ENCODE measurements at regions not wholly inside any gene's neighbourhood (a gene's known extent, or its start where the extent isn't known, plus 50 kb on each side); places are given as distances from the start of the nearest gene placed in this dataset.

- no peak for DNase-seq (ENCODE audit: low spot score)
Observed at GRCh38 chr2:152974146-152974545, 255.7 kb downstream of the ARL6IP6 start.

- no peak for DNase-seq (ENCODE audit: low spot score)
Observed at GRCh38 chr2:152971685-152972084, 253.3 kb downstream of the ARL6IP6 start.

GRCh38 chr2:152962446-152962845, 244.0 kb downstream of the ARL6IP6 start:
- DNase-seq (ENCODE audit: low spot score) = no peak

- DNase-seq (ENCODE audit: low spot score) = no peak
Observed at GRCh38 chr2:152961351-152961750, 242.9 kb downstream of the ARL6IP6 start.

GRCh38 chr2:152950126-152950525, 231.7 kb downstream of the ARL6IP6 start:
- DNase-seq (ENCODE audit: low spot score) = no peak

- no peak for DNase-seq (ENCODE audit: low spot score)
Observed at GRCh38 chr2:152944099-152944498, 225.7 kb downstream of the ARL6IP6 start.

GRCh38 chr2:152942940-152943440, 224.6 kb downstream of the ARL6IP6 start:
- DNase-seq (ENCODE audit: low spot score) = no peak

- DNase-seq (ENCODE audit: low spot score) = no peak
Observed at GRCh38 chr2:152930501-152930900, 212.1 kb downstream of the ARL6IP6 start.

- DNase-seq (ENCODE audit: low spot score) = no peak
Observed at GRCh38 chr2:152929628-152930027, 211.2 kb downstream of the ARL6IP6 start.

GRCh38 chr2:152925547-152926448, 207.4 kb downstream of the ARL6IP6 start:
- DNase-seq (ENCODE audit: low spot score) = peak; percentile 6

GRCh38 chr2:152924722-152925121, 206.3 kb downstream of the ARL6IP6 start:
- no peak for DNase-seq (ENCODE audit: low spot score)

- DNase-seq (ENCODE audit: low spot score) = no peak
Observed at GRCh38 chr2:152924219-152924618, 205.8 kb downstream of the ARL6IP6 start.

- DNase-seq (ENCODE audit: low spot score) = no peak
Observed at GRCh38 chr2:152920846-152921245, 202.4 kb downstream of the ARL6IP6 start.

- DNase-seq (ENCODE audit: low spot score) = no peak
Observed at GRCh38 chr2:152910970-152911369, 192.6 kb downstream of the ARL6IP6 start.

GRCh38 chr2:152907046-152907445, 188.6 kb downstream of the ARL6IP6 start:
- no peak for DNase-seq (ENCODE audit: low spot score)

GRCh38 chr2:152894051-152894450, 175.6 kb downstream of the ARL6IP6 start:
- DNase-seq (ENCODE audit: low spot score) = no peak

- DNase-seq (ENCODE audit: low spot score) = no peak
Observed at GRCh38 chr2:152890736-152891135, 172.3 kb downstream of the ARL6IP6 start.

- DNase-seq (ENCODE audit: low spot score) = no peak
Observed at GRCh38 chr2:152883951-152884487, 165.6 kb downstream of the ARL6IP6 start.

GRCh38 chr2:152881527-152881926, 163.1 kb downstream of the ARL6IP6 start:
- no peak for DNase-seq (ENCODE audit: low spot score)

GRCh38 chr2:152879275-152879674, 160.9 kb downstream of the ARL6IP6 start:
- DNase-seq (ENCODE audit: low spot score) = no peak

GRCh38 chr2:152875701-152876695, 157.6 kb downstream of the ARL6IP6 start:
- no peak for DNase-seq (ENCODE audit: low spot score)

- no peak for DNase-seq (ENCODE audit: low spot score)
Observed at GRCh38 chr2:152874955-152875354, 156.5 kb downstream of the ARL6IP6 start.
